ENCODE measurements at regions not wholly inside any gene's neighbourhood (a gene's known extent, or its start where the extent isn't known, plus 50 kb on each side); places are given as distances from the start of the nearest gene placed in this dataset.
"Not testable (repeated sequence)": the region's sequence is repeated elsewhere in the genome, so short reads cannot be mapped to it uniquely, and the experiment has no call there.

DNA sequence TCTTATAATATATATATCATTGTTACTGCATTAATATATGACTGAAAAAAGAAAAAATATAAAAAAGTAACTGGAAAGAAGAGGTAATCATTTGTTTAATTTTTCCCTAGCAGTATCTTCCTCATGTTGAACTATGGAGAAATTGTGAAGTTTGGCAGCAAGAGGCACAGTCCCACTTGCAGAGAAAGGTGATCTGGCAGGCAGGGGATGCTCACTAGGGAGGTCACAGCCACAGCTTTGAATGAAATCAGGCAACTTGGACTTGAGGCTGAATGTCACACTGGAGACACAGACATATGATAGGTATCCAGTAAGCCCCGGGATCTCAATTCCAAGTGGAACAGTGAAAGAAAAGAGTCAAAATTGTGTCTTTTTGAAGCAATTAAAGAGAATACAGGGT lies 149.9 kb upstream of the RORA start:
- POLR2A ChIA-PET = no interaction called here
- CTCF ChIA-PET = no interaction called here

- CTCF ChIA-PET = no interaction called here
- POLR2A ChIA-PET = no interaction called here
Observed at GRCh38 chr15:61376961-61377360, 147.9 kb upstream of the RORA start.

DNA sequence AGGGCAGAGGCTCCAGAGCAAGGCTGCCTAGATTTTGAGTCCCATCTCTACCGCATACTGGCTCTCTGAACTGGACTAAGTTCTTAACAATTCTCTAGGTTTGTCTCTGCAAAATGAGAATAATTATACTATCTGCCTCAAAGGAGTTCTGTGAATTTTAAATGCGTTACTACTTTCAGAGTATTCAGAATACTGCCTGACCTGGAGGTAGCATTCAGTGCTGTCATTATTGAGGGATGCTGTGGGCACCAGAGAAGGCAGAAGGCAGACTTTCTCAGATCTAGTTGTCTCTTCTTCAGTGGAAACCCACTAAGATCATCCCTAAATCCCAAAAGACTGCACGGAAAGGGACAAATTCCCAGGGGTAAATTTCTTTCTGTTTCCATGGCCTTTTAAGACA lies 147.4 kb upstream of the RORA start:
- POLR2A ChIA-PET = no interaction called here
- CTCF ChIA-PET = no interaction called here

- POLR2A ChIA-PET = no interaction called here
- CTCF ChIA-PET = no interaction called here
Observed at GRCh38 chr15:61374848-61375247, 145.7 kb upstream of the RORA start.

DNA sequence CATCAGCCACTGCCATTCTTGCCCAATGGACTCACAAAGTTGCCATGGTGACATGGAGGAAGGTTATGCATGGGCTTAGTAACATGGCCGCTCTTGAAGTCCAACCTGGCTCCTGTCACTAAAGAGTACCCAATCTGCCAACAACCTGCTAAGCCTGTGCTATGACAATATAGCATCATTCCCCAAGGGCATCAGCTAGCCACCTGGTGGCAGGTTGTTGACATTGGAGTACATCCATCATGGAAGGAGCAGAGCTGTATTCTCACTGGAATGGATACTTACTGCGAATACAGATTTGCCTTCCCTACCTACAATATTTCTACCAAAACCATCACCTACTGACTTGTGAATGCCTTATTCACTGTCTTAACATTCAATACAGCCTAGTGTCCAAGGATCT lies 138.9 kb upstream of the RORA start:
- ChIA-PET CTCF (no interaction called here), POLR2A (no interaction called here)

- ChIA-PET POLR2A (no interaction called here), CTCF (no interaction called here)
Observed at GRCh38 chr15:61364871-61365270, 135.8 kb upstream of the RORA start.

GRCh38 chr15:61362912-61363311 lies 133.8 kb upstream of the RORA start:
- POLR2A ChIA-PET, CTCF ChIA-PET: not testable (repeated sequence)

DNA sequence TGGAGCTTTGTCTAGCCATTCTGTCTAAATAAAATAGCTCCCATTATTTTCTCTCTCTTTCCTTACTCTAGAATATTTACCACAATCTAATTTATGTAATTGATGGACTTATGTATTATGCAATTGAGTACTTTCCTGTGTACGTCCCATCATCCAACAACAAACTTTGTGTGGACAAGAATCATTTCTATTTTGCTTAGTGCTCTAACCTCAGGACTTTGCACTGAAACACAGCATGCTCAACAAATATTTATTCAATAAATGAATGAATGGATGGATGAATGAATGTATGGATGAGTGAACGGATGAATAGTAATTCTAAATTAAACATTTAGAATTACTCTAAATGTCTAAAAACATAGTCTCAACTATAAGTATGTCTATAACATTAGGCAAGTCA lies 115.2 kb upstream of the RORA start:
- CTCF ChIA-PET = no interaction called here
- POLR2A ChIA-PET = no interaction called here

DNA sequence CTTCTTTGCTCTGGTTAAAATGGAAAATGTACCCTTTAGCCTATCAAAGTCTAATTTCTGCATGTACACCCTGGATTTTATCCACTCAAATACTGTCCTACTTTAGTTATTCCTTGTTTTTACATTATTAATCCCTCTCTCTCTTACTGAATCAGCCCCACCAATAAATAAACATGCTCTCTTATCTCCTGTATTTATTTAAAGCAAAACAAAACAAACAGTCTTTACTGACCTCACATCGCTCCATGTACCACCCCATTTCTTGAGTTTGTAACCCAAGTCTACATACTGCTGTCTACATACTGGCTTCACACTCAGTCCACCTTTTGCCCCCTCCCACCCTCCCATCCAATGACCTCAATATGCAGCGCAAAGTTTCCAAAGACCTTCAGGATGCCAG lies 113.3 kb upstream of the RORA start:
- CTCF ChIA-PET = no interaction called here
- POLR2A ChIA-PET = no interaction called here

GRCh38 chr15:61339516-61339915 lies 110.4 kb upstream of the RORA start:
- ChIA-PET POLR2A (no interaction called here), CTCF (no interaction called here)

DNA sequence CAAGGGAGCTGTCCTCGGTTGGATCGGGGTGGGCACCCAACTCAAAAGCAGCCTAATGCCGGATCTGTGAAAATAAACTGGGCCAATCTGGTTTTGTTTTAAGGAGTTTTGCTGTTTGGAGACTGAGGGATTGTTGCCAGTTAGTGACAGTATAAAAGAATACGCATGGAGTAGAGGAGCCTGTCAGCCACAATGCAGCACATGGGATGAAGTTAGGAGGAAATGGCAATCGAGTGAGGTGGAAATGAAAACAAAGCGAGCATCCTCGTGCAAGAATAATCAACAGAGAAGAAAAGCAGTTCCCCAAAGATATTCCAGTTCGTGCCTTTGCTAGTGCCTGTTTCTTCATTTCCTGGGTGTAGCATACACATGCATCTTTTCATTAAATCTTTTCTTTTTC lies 108.4 kb upstream of the RORA start:
- POLR2A ChIA-PET = no interaction called here
- CTCF ChIA-PET = no interaction called here

DNA sequence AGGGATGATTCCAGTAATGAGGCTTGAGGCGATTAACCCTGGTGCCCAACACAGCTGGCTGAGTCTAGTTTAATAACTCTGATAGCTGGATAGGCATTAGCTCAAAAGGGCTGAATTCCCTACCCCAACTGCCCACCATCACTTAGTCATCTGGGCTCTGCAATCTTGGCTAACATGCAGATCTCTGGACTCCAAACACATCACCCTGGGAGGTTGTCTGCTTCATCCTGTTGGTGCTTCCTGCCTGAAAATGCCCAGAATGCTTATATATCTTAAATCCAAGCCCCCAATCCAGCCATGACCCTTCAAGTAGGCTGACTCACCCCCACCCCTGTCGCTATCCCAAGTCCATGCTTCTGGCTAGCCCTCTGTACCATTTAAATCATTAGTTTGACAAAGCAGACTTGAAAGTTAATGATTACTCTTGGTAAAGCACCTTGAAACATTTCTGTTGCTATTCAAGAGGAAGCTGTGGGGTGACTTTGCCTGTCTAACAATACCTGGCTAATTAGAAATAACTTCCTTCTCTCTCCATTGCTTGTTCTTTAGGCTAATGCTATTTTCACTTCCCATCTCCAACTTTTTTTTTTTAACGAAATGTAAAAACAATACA lies 107.0 kb upstream of the RORA start:
- POLR2A ChIA-PET = no interaction called here
- CTCF ChIA-PET = no interaction called here

- POLR2A ChIA-PET, CTCF ChIA-PET: not testable (repeated sequence)
Observed at GRCh38 chr15:61334714-61335113, 105.6 kb upstream of the RORA start.

GRCh38 chr15:61331019-61331418 lies 101.9 kb upstream of the RORA start:
- POLR2A ChIA-PET = no interaction called here
- CTCF ChIA-PET = interaction anchor here (0.6 kb wide), 1 partner anchor 609 kb away, joined by 4 read pairs; no protein-coding TSS in a partner anchor

DNA sequence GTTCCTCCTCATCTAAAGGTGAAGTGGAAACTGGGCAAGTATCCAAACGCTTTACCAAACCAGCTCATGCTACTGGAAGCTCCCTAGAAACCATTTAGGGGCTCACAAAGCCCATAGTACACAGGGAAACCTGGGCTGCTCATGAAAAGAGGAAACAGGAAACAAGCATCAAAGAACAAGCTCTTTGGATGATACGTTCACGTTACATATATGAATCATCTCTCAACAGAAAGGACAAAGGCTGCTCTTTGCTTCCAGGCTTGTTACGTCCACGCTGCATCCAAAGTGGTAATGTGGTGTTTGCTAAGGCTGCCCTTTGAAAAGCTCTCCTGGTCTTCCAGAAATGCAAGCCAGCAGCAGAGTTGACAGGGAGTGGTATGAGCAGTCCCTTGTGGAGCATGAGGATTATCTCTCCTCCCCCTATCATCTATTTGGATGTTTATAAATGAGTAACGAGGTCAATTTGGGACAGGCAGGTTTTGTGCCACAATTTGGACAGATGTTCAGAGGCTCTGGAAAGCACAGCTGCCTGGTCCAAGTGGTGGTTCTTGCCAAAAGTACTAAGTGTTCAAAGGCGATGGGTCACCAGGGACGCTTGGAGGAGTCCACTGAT lies 98.0 kb upstream of the RORA start:
- CTCF ChIA-PET = no interaction called here

DNA sequence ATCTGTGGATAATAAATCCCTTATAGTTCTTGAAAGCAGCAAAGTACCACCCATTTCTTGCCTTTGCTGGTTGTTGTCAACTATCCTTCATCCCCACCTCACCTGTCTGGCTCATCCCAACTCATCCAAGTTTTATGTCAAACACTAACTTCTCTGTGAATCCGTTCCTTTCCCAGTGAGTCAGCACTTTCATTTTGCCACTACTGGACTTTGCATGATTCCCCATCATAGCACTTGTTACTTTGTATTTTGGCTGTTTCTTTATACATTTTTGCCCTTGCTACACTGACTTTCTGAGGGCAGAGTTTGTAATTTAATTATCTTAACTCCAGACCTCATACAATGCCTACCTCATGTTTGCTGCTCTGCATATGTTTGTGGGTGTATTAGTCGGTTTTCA lies 90.8 kb upstream of the RORA start:
- POLR2A ChIA-PET = no interaction called here
- CTCF ChIA-PET = no interaction called here

More for the DNA sequence above, 98.0 kb upstream of the RORA start:
- POLR2A ChIA-PET = no interaction called here

- ChIA-PET CTCF (no interaction called here), POLR2A (no interaction called here)
Observed at GRCh38 chr15:61318802-61319525, 89.9 kb upstream of the RORA start.

- POLR2A ChIA-PET = no interaction called here
- CTCF ChIA-PET = no interaction called here
Observed at GRCh38 chr15:61318301-61318700, 89.2 kb upstream of the RORA start.

GRCh38 chr15:61315471-61315870 lies 86.4 kb upstream of the RORA start:
- CTCF ChIA-PET = no interaction called here

DNA sequence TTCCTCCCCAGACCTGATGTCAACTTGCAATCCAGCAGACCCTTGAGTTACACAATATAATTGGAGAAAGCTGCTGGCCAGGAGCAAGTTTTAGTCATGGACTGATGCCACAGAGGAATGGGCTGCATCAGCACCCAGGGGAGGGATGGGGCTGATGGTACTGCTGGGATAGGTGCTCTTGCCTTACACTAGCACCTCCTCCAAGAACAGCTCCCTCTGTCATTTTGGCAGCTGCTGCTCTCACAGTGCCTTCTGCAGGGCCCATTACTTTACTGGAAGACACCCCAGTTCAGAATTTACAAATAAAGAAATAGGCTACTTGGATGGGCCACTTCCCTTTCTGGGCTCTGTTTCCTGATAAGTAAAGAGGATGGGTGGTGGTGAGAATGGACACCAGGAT lies 85.3 kb upstream of the RORA start:
- ChIA-PET POLR2A (no interaction called here), CTCF (no interaction called here)

More at GRCh38 chr15:61315471-61315870, 86.4 kb upstream of the RORA start:
- POLR2A ChIA-PET = no interaction called here

GRCh38 chr15:61309617-61310016 lies 80.5 kb upstream of the RORA start:
- POLR2A ChIA-PET = no interaction called here
- CTCF ChIA-PET = no interaction called here

- ChIA-PET CTCF (no interaction called here), POLR2A (no interaction called here)
Observed at GRCh38 chr15:61309031-61309511, 80.0 kb upstream of the RORA start.
